ENCODE measurements at regions not wholly inside any gene's neighbourhood (a gene's known extent, or its start where the extent isn't known, plus 50 kb on each side); places are given as distances from the start of the nearest gene placed in this dataset.

GRCh38 chrX:124230655-124231450, 101.6 kb upstream of the TEX13D start:
- DNase-seq (ENCODE audit: low read depth, low spot score), result no peak
- in situ Hi-C loops (cut with HindIII; ENCODE audit: low pct_unique_long_range_greater_than_20kb, low sequenced_read_pairs), result no loop called here

- in situ Hi-C loops (cut with HindIII; ENCODE audit: low pct_unique_long_range_greater_than_20kb, low sequenced_read_pairs), result no loop called here
- DNase-seq (ENCODE audit: low read depth, low spot score), result no peak
Observed at GRCh38 chrX:124231451-124231759, 101.1 kb upstream of the TEX13D start.

DNA sequence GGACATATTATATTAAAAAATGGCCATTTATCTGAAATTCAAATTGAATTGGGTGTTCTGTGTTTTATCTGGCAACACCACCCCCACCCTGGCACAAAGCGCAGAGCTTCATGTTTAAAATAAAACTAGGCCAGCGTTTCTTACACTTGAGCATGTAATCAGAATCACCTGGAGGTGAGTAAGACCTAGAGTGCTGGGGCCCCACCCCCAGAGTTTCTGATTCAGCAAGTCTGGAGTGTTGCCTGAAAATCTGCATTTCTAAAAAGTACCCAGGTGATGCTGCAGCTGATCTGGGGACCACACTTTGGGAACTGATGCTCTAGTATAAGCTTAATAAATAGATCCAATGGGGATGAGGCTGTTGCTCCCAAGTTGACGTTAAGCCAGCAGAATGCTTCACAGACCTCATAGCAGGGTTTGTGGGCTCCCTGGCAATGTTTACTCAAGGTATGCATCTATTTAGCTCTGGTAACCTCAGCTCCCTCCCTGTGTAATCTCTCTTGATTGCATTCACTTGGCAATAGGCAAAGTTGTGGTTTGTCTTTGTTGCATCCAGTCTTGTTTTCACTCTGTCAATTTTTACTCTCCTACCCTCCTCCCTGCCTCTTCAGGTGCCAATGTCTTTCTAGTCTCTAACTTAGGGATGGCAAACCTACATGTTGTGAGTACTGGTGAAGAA, 99.8 kb upstream of the TEX13D start:
- DNase-seq (ENCODE audit: low read depth, low spot score), result no peak
- in situ Hi-C loops (cut with HindIII; ENCODE audit: low pct_unique_long_range_greater_than_20kb, low sequenced_read_pairs), result no loop called here

- no peak for DNase-seq (ENCODE audit: low read depth, low spot score)
- in situ Hi-C loops (cut with HindIII; ENCODE audit: low pct_unique_long_range_greater_than_20kb, low sequenced_read_pairs), result no loop called here
Observed at GRCh38 chrX:124234348-124234747, 98.1 kb upstream of the TEX13D start.

DNA sequence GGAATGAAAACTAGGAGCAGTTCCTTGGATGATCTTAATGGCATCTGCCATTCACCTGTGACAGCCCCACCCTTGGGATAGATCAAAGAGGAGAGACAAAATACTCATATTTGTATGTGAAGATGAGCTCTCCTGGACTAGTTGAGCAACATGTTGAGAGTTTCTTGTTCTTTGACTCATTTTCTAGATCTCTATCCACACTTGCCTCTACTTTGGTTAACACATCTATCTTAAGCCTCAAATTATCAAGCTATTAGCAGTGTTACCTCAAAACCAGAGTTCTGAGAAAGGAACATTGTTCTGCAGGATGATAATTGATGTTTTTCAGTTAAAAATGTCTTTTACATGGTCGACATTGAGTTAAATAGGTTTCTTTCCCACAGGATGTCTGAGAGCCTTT, 94.2 kb upstream of the TEX13D start:
- in situ Hi-C loops (cut with HindIII; ENCODE audit: low pct_unique_long_range_greater_than_20kb, low sequenced_read_pairs), result no loop called here
- no peak for DNase-seq (ENCODE audit: low read depth, low spot score)

GRCh38 chrX:124239324-124239723, 93.1 kb upstream of the TEX13D start:
- in situ Hi-C loops (cut with HindIII; ENCODE audit: low pct_unique_long_range_greater_than_20kb, low sequenced_read_pairs), result no loop called here
- DNase-seq (ENCODE audit: low read depth, low spot score), result no peak

DNA sequence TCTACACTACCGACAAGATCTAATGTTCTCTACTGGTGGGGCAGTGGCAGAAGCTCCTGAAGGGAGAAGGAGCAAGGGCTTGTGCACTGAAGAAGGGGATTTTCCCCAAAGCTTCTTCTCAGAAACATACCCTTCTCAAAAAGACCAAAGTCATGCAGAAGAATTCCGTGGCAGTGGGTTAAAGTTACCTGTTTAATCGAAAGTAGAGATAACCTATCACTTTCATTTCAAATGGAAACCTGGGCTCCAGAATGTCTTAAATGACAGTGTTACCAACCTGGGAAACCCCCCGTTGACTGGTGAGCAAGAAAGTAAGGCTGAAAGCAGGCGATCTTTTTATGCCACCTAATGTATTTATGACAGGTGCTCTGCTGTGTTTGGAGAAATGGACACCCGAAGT, 92.5 kb upstream of the TEX13D start:
- no peak for DNase-seq (ENCODE audit: low read depth, low spot score)
- in situ Hi-C loops (cut with HindIII; ENCODE audit: low pct_unique_long_range_greater_than_20kb, low sequenced_read_pairs), result no loop called here

DNA sequence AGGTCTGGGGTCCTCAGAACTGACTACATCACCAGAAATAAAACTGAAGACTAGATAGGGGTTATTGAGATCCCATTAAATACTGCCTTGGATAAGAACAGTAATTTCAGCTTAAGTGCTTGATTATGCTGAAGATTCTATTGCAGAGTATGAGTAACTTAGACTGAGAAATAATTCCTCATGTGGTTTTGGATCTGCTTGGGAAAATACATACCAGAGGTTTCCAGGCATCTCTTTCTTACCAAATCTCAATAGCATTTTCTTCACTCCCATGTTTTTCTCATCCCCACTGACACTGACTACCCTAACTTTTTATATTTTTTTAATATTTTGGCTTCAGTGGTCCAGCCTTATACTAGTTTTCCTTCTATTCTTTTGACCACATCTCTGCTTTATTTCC, 92.0 kb upstream of the TEX13D start:
- in situ Hi-C loops (cut with HindIII; ENCODE audit: low pct_unique_long_range_greater_than_20kb, low sequenced_read_pairs), result no loop called here
- no peak for DNase-seq (ENCODE audit: low read depth, low spot score)

GRCh38 chrX:124242131-124242530, 90.3 kb upstream of the TEX13D start:
- in situ Hi-C loops (cut with HindIII; ENCODE audit: low pct_unique_long_range_greater_than_20kb, low sequenced_read_pairs), result no loop called here
- DNase-seq (ENCODE audit: low read depth, low spot score), result no peak

DNA sequence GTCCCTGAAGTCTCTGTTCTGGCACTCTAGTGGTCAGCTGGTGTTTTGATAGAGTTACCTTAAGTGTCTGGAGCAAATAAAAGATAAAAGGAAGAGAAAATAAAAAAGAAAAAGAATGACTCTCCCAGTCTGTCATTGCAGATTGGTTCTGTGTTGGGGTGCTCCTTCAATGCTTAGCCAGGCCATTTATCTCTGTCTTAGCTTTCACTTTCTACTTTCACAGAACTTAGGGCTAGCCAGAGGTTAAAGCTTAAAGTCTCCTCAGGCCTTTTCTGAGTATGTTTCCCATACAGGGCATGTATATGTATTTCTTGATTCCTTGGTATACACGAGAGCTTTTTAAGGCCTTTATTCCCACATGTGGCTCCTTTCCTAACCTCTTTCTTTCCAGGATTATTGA, 83.1 kb upstream of the TEX13D start:
- in situ Hi-C loops (cut with HindIII; ENCODE audit: low pct_unique_long_range_greater_than_20kb, low sequenced_read_pairs), result no loop called here

DNA sequence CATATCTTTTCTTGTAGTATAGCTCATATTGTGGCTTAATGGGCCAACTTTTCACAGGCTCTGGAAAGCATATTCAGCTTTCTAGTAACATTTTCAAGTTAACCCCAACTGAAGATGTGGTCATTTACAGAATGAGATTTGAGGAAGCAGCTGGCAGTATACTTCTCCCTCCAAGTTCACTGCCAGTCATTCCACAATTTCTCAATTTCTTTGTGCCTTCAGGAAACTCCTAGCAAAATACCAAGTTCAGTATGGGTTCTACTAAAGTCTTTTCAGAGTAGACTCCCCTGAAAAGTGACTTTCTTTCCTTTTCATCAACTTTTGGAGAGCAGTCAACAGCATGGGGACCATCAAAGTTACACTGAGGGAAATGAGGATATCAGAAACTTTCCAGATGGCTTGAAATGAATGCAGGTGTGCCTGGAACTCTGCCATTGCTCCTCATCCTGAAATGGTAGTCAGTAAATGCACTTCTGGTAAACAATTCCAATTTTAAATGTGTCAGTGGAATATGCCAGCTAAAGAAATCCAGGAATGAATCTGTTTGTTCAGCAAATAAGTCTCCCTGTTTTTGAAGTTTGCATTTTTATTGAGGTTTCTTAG, 81.5 kb upstream of the TEX13D start:
- no peak for DNase-seq (ENCODE audit: low read depth, low spot score)
- in situ Hi-C loops (cut with HindIII; ENCODE audit: low pct_unique_long_range_greater_than_20kb, low sequenced_read_pairs), result no loop called here

More for the DNA sequence above, 83.1 kb upstream of the TEX13D start:
- no peak for DNase-seq (ENCODE audit: low read depth, low spot score)

DNA sequence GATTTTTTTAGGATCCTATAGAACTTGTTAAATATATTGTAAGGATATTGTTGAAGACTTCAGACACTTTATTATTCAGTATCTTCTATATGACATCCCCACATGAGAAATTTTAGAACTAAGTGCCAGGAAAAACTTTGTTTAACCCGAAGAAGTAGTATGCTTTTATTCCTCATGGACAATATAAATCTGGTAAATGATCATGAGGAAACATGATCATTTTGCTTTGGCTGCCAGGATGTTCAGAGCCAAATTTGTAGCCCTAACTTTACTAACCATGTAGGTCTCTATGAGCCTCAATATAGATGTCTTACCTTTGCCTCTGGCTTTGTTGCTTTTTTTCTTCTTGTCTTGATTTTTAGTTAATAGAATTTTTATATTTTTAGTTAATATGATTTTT, 77.8 kb upstream of the TEX13D start:
- no peak for DNase-seq (ENCODE audit: low read depth, low spot score)
- in situ Hi-C loops (cut with HindIII; ENCODE audit: low pct_unique_long_range_greater_than_20kb, low sequenced_read_pairs), result no loop called here

- in situ Hi-C loops (cut with HindIII; ENCODE audit: low pct_unique_long_range_greater_than_20kb, low sequenced_read_pairs), result no loop called here
Observed at GRCh38 chrX:124256216-124256615, 76.2 kb upstream of the TEX13D start.

GRCh38 chrX:124256629-124257380, 75.7 kb upstream of the TEX13D start:
- in situ Hi-C loops (cut with HindIII; ENCODE audit: low pct_unique_long_range_greater_than_20kb, low sequenced_read_pairs), result no loop called here
- no peak for DNase-seq (ENCODE audit: low read depth, low spot score)

More at GRCh38 chrX:124256216-124256615, 76.2 kb upstream of the TEX13D start:
- DNase-seq (ENCODE audit: low read depth, low spot score), result no peak

DNA sequence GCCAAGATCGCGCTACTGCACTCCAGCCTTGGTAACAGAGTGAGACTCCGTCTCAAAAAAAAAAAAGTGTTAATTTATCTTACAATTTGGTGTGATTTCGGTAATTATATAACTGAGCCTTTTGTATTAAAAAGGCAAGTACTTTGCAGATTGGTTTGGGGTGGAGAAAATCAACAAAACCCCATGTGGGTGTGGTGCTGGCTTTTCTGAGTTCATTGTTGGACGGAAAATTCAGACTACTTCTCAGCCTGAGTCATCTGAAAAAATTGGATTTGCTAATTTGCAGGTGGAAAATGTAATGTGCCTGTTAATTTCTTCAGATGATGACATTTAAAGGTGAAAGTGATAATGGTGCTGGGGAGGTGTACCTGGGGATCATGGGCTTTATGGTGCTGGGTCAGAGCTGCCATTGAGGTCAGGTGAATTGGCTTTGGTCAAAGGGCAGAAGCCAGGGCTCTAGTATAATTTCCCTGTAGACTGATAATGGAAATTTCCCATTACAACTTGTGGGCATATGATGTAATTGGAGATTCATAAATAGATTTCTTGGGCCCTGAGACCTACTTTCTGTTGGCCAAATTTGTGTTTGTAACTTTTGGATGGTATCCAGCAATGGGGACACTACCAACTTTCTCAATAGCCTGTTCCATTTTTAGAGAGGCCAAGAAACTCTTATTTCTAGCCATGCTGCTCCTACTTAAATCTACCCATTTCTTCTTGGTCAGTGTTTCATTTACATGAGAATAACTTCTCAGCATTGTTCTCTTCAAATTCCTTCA, 74.3 kb upstream of the TEX13D start:
- in situ Hi-C loops (cut with HindIII; ENCODE audit: low pct_unique_long_range_greater_than_20kb, low sequenced_read_pairs), result no loop called here
- DNase-seq (ENCODE audit: low read depth, low spot score), result no peak

DNA sequence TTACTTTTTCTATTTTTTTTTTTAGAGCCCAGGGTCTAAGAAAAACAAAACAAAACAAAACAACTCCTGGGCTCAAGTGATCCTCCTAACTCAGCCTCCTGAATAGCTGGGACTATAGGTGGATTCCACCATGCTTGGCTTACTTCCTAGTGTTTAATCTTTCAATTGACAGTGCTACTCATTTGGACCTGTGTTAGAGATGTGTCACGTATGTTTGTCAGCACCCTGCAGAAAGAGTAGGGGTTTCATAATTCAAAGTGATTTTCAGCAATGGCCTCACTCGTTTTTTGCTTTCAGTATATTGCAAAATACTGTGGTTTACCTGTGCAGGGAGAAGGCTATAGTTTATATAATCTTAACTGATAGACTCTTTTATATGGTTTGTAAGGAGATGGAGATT, 71.6 kb upstream of the TEX13D start:
- no peak for DNase-seq (ENCODE audit: low read depth, low spot score)
- in situ Hi-C loops (cut with HindIII; ENCODE audit: low pct_unique_long_range_greater_than_20kb, low sequenced_read_pairs), result no loop called here

DNA sequence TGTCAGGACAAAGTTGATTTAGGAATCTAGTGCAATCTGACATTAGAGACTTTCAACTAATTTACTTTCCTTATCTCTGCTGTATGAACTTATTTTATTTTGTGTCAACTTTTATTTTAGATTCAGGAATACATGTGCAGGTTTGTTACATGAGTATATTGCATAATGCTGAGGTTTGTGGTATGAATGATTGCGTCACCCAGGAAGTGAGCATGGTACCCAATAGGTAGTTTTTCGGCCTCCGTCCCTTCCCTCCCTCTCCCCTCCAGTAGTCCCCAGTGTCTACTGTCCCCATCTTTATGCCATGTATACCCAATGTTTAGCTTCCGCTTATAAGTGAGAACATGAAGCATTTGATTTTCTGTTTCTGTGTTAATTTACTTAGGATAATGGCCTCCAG, 68.7 kb upstream of the TEX13D start:
- in situ Hi-C loops (cut with HindIII; ENCODE audit: low pct_unique_long_range_greater_than_20kb, low sequenced_read_pairs), result no loop called here
- no peak for DNase-seq (ENCODE audit: low read depth, low spot score)

GRCh38 chrX:124268099-124268498, 64.4 kb upstream of the TEX13D start:
- in situ Hi-C loops (cut with HindIII; ENCODE audit: low pct_unique_long_range_greater_than_20kb, low sequenced_read_pairs), result no loop called here
- no peak for DNase-seq (ENCODE audit: low read depth, low spot score)

Data from SK-MEL-5 (cell line).